Testis (tissue), 2 donors: ENCODE measurements at regions not wholly inside any gene's neighbourhood (a gene's known extent, or its start where the extent isn't known, plus 50 kb on each side); places are given as distances from the start of the nearest gene placed in this dataset.
"Not testable (repeated sequence)": the region's sequence is repeated elsewhere in the genome, so short reads cannot be mapped to it uniquely, and the experiment has no call there.

Source experiments
- DNase-seq: peaks from one replicate; pipeline ENCODE4 v3.0.0-alpha.2; 2019
- H3K27ac ChIP-seq, 2 donors: fragments of 200-600 bp; sonication (generic); one replicate each; pipeline ENCODE4 v1.5.1; 2019
- H3K27me3 ChIP-seq: fragments of 200-600 bp; sonication (generic); one replicate; pipeline ENCODE4 v1.5.1; 2019
- H3K36me3 ChIP-seq: fragments of 200-600 bp; sonication (generic); one replicate; pipeline ENCODE4 v1.5.1; 2017; ENCODE audit warnings: low read depth; ENCODE audit errors: missing control alignments
- H3K4me1 ChIP-seq: fragments of 200-600 bp; sonication (generic); one replicate; pipeline ENCODE4 v1.5.1; 2019
- H3K4me3 ChIP-seq, 2 donors: fragments of 200-600 bp; sonication (generic); one replicate each; pipeline ENCODE4 v1.5.1; 2017 to 2019
- H3K9me3 ChIP-seq: fragments of 200-600 bp; sonication (generic); one replicate; pipeline ENCODE4 v1.5.1; 2017
- POLR2A ChIP-seq: fragments of 450-650 bp; IDR thresholded peaks from one replicate; pipeline ENCODE4 v1.6.1; 2017; ENCODE audit warnings: antibody characterized with exemption, mild to moderate bottlenecking, moderate library complexity
- WGBS, 2 donors: methylation state at CpG; one replicate each; pipeline ENCODE4 v1.1.5; 2018; 5-methylcytosine and 5-hydroxymethylcytosine counted together
- intact Hi-C: fragments of 100-400 bp; cut with DNase I; formaldehyde crosslinking; loops from one replicate; pipeline ENCODE4 v1.15.1; 2023; ENCODE audit warnings: low total_unique reads
- TF ChIP-seq, protein P1 (sequence below), 3 experiments: fragments of 450-650 bp in 2 of 3; fragments of 200-600 bp in 1 of 3; sonication (generic) in 1 of 3; IDR thresholded peaks; one replicate each; pipeline ENCODE4 v1.5.1; 2016 to 2019; ENCODE audit warnings: antibody characterized with exemption in 3 of 3, mild to moderate bottlenecking in 2 of 3, moderate library complexity in 1 of 3

GRCh38 chr10:23829556-23829955 is 379.4 kb upstream of the KIAA1217 start:
- WGBS, 2 donors, result 68 to 73% methylated on average over 2 of the region's 2 CpGs

DNA sequence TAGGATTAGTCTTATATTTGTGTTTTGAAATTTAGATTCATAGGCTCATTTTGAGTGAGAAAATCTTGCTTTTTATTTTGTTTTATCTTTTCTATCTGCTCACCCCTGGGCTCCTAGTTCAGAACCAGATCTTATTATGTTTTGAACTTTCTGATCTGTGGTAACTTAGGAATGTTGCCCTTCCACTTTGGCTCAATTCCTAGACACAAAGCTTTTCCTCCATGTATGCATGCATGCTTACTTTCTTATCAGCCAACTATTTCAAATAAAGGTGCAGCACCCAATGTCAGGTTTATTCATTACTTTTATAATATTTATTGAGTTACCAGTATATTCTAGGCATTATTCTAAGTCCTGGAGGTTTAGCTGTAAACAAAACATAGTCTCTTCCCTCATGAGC is 374.8 kb upstream of the KIAA1217 start:
- no peak for DNase-seq
- TF ChIP-seq POLR2A, result no peak
- no peak overlapping the region for H3K27ac ChIP-seq
- H3K36me3 ChIP-seq, result no peaks in the 10 kb centered on the region
- H3K4me1 ChIP-seq, result no peaks in the 10 kb centered on the region
- intact Hi-C loops, result no loop called here
- H3K27me3 ChIP-seq, result no peaks in the 10 kb centered on the region
- no peaks in the 10 kb centered on the region for H3K9me3 ChIP-seq
- H3K4me3 ChIP-seq, result no peak overlapping the region

More at GRCh38 chr10:23829556-23829955, 379.4 kb upstream of the KIAA1217 start:
- Histone ChIP-seq H3K4me3 (no peak overlapping the region), H3K9me3 (no peaks in the 10 kb centered on the region), H3K4me1 (no peaks in the 10 kb centered on the region), H3K36me3 (no peaks in the 10 kb centered on the region), H3K27me3 (no peaks in the 10 kb centered on the region), H3K27ac (no peak overlapping the region)
- no peak for TF ChIP-seq POLR2A
- intact Hi-C loops, result no loop called here
- DNase-seq, result no peak

DNA sequence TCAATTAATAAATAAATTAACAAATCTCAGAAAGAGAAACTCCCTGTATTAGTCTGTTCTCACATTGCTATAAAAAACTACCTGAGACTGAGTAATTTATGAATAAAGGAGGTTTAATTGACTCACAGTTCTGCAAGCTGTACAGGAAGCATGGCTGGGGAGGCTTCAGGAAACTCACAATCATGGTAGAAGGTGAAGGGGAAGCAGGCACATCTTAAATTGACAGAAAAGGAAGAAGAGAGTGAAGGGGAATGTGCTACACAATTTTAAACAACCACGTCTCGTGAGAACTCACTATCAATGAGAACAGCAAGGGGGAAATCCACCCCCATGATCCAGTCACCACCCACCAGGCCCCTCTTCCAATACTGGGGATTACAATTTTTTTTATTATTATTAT is 358.3 kb upstream of the KIAA1217 start:
- Histone ChIP-seq H3K4me3 (no peak overlapping the region), H3K4me1 (no peaks in the 10 kb centered on the region), H3K27me3 (no peaks in the 10 kb centered on the region), H3K9me3 (no peaks in the 10 kb centered on the region), H3K36me3 (no peaks in the 10 kb centered on the region), H3K27ac (no peak overlapping the region)
- no peak for DNase-seq
- intact Hi-C loops, result no loop called here
- WGBS, 2 donors, result 66 to 89% methylated on average over 2 of the region's 2 CpGs
- no peak for TF ChIP-seq POLR2A

DNA sequence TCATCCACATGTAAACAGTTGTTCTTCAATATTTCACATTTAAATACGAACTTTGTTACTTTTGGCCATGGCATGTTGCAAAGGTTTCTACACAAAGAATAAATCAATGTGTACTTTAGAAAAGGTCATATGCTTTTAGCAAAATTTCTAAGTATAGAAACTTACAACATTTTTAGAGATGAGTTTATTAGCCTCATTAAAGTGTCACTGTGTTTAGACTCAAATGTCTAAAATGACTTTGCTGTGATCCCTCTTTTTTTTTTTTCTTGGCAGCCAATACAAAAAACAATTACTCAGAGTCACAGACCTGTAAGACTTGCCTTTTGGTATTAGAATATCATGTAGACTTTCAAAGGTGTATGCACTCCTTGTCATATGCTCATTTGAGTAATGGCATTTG is 349.3 kb upstream of the KIAA1217 start:
- Histone ChIP-seq H3K9me3 (no peaks in the 10 kb centered on the region), H3K4me3 (no peak overlapping the region), H3K27ac (no peak overlapping the region), H3K27me3 (no peaks in the 10 kb centered on the region), H3K4me1 (no peaks in the 10 kb centered on the region), H3K36me3 (no peaks in the 10 kb centered on the region)
- no peak for TF ChIP-seq POLR2A
- TF ChIP-seq, protein P1, sequence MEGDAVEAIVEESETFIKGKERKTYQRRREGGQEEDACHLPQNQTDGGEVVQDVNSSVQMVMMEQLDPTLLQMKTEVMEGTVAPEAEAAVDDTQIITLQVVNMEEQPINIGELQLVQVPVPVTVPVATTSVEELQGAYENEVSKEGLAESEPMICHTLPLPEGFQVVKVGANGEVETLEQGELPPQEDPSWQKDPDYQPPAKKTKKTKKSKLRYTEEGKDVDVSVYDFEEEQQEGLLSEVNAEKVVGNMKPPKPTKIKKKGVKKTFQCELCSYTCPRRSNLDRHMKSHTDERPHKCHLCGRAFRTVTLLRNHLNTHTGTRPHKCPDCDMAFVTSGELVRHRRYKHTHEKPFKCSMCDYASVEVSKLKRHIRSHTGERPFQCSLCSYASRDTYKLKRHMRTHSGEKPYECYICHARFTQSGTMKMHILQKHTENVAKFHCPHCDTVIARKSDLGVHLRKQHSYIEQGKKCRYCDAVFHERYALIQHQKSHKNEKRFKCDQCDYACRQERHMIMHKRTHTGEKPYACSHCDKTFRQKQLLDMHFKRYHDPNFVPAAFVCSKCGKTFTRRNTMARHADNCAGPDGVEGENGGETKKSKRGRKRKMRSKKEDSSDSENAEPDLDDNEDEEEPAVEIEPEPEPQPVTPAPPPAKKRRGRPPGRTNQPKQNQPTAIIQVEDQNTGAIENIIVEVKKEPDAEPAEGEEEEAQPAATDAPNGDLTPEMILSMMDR (IDR thresholded peaks at IDR 0.05), result no peak
- DNase-seq, result no peak
- 50 to 70% methylated on average over 1 of the region's 1 CpG for WGBS, 2 donors
- intact Hi-C loops, result no loop called here

GRCh38 chr10:23864631-23865147 is 344.2 kb upstream of the KIAA1217 start:
- Histone ChIP-seq H3K36me3 (no peaks in the 10 kb centered on the region), H3K4me3 (no peak overlapping the region), H3K27ac (no peak overlapping the region), H3K9me3 (no peaks in the 10 kb centered on the region), H3K4me1 (no peaks in the 10 kb centered on the region), H3K27me3 (no peaks in the 10 kb centered on the region)
- intact Hi-C loops, result no loop called here
- no peak for DNase-seq
- TF ChIP-seq POLR2A, result no peak
- TF ChIP-seq, protein P1 (IDR thresholded peaks at IDR 0.05), result no peak

DNA sequence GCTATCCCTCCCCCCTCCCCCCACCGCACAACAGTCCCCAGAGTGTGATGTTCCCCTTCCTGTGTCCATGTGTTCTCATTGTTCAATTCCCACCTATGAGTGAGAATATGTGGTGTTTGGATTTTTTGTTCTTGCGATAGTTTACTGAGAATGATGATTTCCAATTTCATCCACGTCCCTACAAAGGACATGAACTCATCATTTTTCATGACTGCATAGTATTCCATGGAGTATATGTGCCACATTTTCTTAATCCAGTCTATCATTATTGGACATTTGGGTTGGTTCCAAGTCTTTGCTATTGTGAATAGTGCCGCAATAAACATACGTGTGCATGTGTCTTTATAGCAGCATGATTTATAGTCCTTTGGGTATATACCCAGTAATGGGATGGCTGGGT is 342.0 kb upstream of the KIAA1217 start:
- DNase-seq, H3K36me3 ChIP-seq, H3K27me3 ChIP-seq, H3K9me3 ChIP-seq, H3K4me3 ChIP-seq, H3K27ac ChIP-seq, H3K4me1 ChIP-seq, intact Hi-C loops: not testable (repeated sequence)
- 95% methylated on average over 4 of the region's 5 CpGs for WGBS, 2 donors

GRCh38 chr10:23868121-23868520 is 340.8 kb upstream of the KIAA1217 start:
- H3K27ac ChIP-seq, result no peak overlapping the region
- H3K27me3 ChIP-seq, result no peaks in the 10 kb centered on the region
- no peaks in the 10 kb centered on the region for H3K4me1 ChIP-seq
- intact Hi-C loops, result no loop called here
- H3K36me3 ChIP-seq, result no peaks in the 10 kb centered on the region
- no peak overlapping the region for H3K4me3 ChIP-seq
- DNase-seq, result no peak
- TF ChIP-seq POLR2A, result no peak
- TF ChIP-seq, protein P1 (IDR thresholded peaks at IDR 0.05), result no peak
- WGBS, 2 donors, result 95 to 100% methylated on average over 2 of the region's 2 CpGs
- no peaks in the 10 kb centered on the region for H3K9me3 ChIP-seq
